ENCODE measurements at regions not wholly inside any gene's neighbourhood (a gene's known extent, or its start where the extent isn't known, plus 50 kb on each side); places are given as distances from the start of the nearest gene placed in this dataset.

- Histone ChIP-seq H3K4me3 (no peak overlapping the region), H3K36me3 (no peaks in the 10 kb centered on the region), H3K9me3 (no peaks in the 10 kb centered on the region), H3K27ac (no peak overlapping the region), H3K4me1 (no peaks in the 10 kb centered on the region), H3K27me3 (no peaks in the 10 kb centered on the region)
- no peak for DNase-seq
- no peak for TF ChIP-seq CTCF (IDR thresholded peaks at IDR 0.05)
- 64 to 77% methylated on average over 3 of the region's 3 CpGs for WGBS, 2 donors
- intact Hi-C loops (cut with DNase I), result no loop called here
- no peak for ATAC-seq
- FAIRE-seq, result no peak
Observed at GRCh38 chr16:48047241-48047640, 108.6 kb downstream of the ABCC12 start.

GRCh38 chr16:48044117-48044516 lies 111.7 kb downstream of the ABCC12 start:
- FAIRE-seq, result no peak
- 36 to 67% methylated on average over 1 of the region's 1 CpG for WGBS, 2 donors

GRCh38 chr16:48041981-48042421 lies 113.8 kb downstream of the ABCC12 start:
- FAIRE-seq (no peak), ATAC-seq (no peak), DNase-seq (no peak)
- Histone ChIP-seq H3K27ac (no peak overlapping the region), H3K27me3 (no peaks in the 10 kb centered on the region), H3K4me1 (no peaks in the 10 kb centered on the region), H3K36me3 (no peaks in the 10 kb centered on the region), H3K9me3 (no peaks in the 10 kb centered on the region), H3K4me3 (no peak overlapping the region)
- intact Hi-C loops (cut with DNase I), result no loop called here
- no peak for TF ChIP-seq CTCF (IDR thresholded peaks at IDR 0.05)
- WGBS, 2 donors, result 38 to 42% methylated on average over 10 of the region's 10 CpGs

More at GRCh38 chr16:48044117-48044516, 111.7 kb downstream of the ABCC12 start:
- H3K27me3 ChIP-seq, result no peaks in the 10 kb centered on the region
- no peak overlapping the region for H3K4me3 ChIP-seq
- H3K27ac ChIP-seq, result no peak overlapping the region
- ATAC-seq (no peak), DNase-seq (no peak)
- intact Hi-C loops (cut with DNase I), result no loop called here
- no peak for TF ChIP-seq CTCF (IDR thresholded peaks at IDR 0.05)
- H3K9me3 ChIP-seq, result no peaks in the 10 kb centered on the region
- H3K4me1 ChIP-seq, result no peaks in the 10 kb centered on the region
- no peaks in the 10 kb centered on the region for H3K36me3 ChIP-seq

- Histone ChIP-seq H3K4me1 (no peaks in the 10 kb centered on the region), H3K27me3 (no peaks in the 10 kb centered on the region), H3K9me3 (no peaks in the 10 kb centered on the region), H3K4me3 (no peak overlapping the region), H3K27ac (no peak overlapping the region), H3K36me3 (no peaks in the 10 kb centered on the region)
- WGBS, 2 donors, result 59 to 61% methylated on average over 4 of the region's 4 CpGs
- intact Hi-C loops (cut with DNase I), result no loop called here
- TF ChIP-seq CTCF (IDR thresholded peaks at IDR 0.05), result no peak
- no peak for DNase-seq
- FAIRE-seq, result no peak
- ATAC-seq, result no peak
Observed at GRCh38 chr16:48035142-48035541, 120.7 kb downstream of the ABCC12 start.

- no peak overlapping the region for H3K27ac ChIP-seq
- no peak for ATAC-seq
- TF ChIP-seq CTCF (IDR thresholded peaks at IDR 0.05), result no peak
- no peak overlapping the region for H3K4me3 ChIP-seq
- H3K9me3 ChIP-seq, result no peaks in the 10 kb centered on the region
- intact Hi-C loops (cut with DNase I), result no loop called here
- DNase-seq, result no peak
- WGBS, 2 donors, result 74 to 85% methylated on average over 6 of the region's 6 CpGs
- H3K27me3 ChIP-seq, result no peaks in the 10 kb centered on the region
- H3K4me1 ChIP-seq, result no peaks in the 10 kb centered on the region
- H3K36me3 ChIP-seq, result no peaks in the 10 kb centered on the region
- FAIRE-seq, result no peak
Observed at GRCh38 chr16:48030926-48031325, 124.9 kb downstream of the ABCC12 start.

All from pancreas (tissue), 10 donors.